ENCODE measurements at regions not wholly inside any gene's neighbourhood (a gene's known extent, or its start where the extent isn't known, plus 50 kb on each side); places are given as distances from the start of the nearest gene placed in this dataset.

- BruUV-seq (replicated peaks) = no TSS peak
Observed at GRCh38 chr6:87847135-87847829, 145.2 kb upstream of the AKIRIN2 start.

More at GRCh38 chr6:87847135-87847829, 145.2 kb upstream of the AKIRIN2 start:
- FAIRE-seq (no peak), DNase-seq (ENCODE audit: low read depth, low spot score) (no peak)
- Histone ChIP-seq H3K36me3 (ENCODE audit: control insufficient read depth in 2 of 2, extremely low read depth in 1 of 2, insufficient read depth in 2 of 2, low read length in 2 of 2) (no peaks in the 10 kb centered on the region), H3K4me2 (ENCODE audit: insufficient read depth, low read length) (no peak overlapping the region), H3K9ac (replicated peaks; ENCODE audit: extremely low read depth, insufficient read depth, low read length) (no peak overlapping the region), H4K20me1 (replicated peaks; ENCODE audit: control insufficient read depth, extremely low read depth, insufficient read depth, low read length) (no peaks in the 10 kb centered on the region), H3K27me3 (ENCODE audit: control insufficient read depth in 2 of 2, insufficient read depth in 2 of 2, low read length in 2 of 2) (peaks cover 5 to 13% of the 10 kb centered on the region in 2 experiments), H3K79me2 (ENCODE audit: control insufficient read depth, insufficient read depth, low read length) (no peaks in the 10 kb centered on the region), H3K4me3 (replicated peaks in 1 of 3; ENCODE audit: insufficient read depth in 1 of 3, low read depth in 1 of 3, low read length in 3 of 3) (no peak overlapping the region), H3K9me1 (replicated peaks; ENCODE audit: control insufficient read depth, extremely low read depth, insufficient read depth, low read length) (no peaks in the 10 kb centered on the region), H2AFZ (ENCODE audit: low read depth, low read length) (no peak overlapping the region), H3K9me3 (replicated peaks; ENCODE audit: control insufficient read depth, insufficient read depth, low read length) (no peaks in the 10 kb centered on the region), H3K27ac (ENCODE audit: insufficient read depth, low read depth, low read length) (no peak overlapping the region), H3K4me1 (ENCODE audit: control insufficient read depth, extremely low read depth, insufficient read depth, low read length) (no peaks in the 10 kb centered on the region)
- CTCF ChIA-PET = interaction anchor here (0.9 kb wide), 1 partner anchor 12 kb away, joined by 3 read pairs; no protein-coding TSS in a partner anchor
- no peak for TF ChIP-seq POLR2AphosphoS5 (IDR thresholded peaks at IDR 0.05; ENCODE audit: insufficient read depth, low read depth, low read length)
- TF ChIP-seq EZH2 (IDR thresholded peaks at IDR 0.05; ENCODE audit: borderline replicate concordance, low read depth, low read length, severe bottlenecking) = no peak
- no peak for TF ChIP-seq GATA2 (IDR thresholded peaks at IDR 0.05; ENCODE audit: insufficient read depth, insufficient read length, low read depth, low read length)
- TF ChIP-seq MAX (IDR thresholded peaks at IDR 0.05; ENCODE audit: insufficient read depth, insufficient read length) = no peak
- no peak for TF ChIP-seq FOS (IDR thresholded peaks at IDR 0.05; ENCODE audit: borderline replicate concordance, insufficient read depth, low read length)
- no peak for TF ChIP-seq CTCF (IDR thresholded peaks at IDR 0.05; ENCODE audit: extremely low read depth in 1 of 2, insufficient read depth in 1 of 2, low read depth in 1 of 2, low read length in 2 of 2)
- no peak for TF ChIP-seq JUN (IDR thresholded peaks at IDR 0.05; ENCODE audit: borderline replicate concordance, insufficient read depth, insufficient read length, low read depth)
- TF ChIP-seq POLR2A (IDR thresholded peaks at IDR 0.05; ENCODE audit: low read depth, low read length) = no peak
- TF ChIP-seq MYC (IDR thresholded peaks at IDR 0.05; ENCODE audit: low read depth, low read length) = no peak
- intact Hi-C loops (cut with micrococcal nuclease) (no loop called here), dilution Hi-C loops (cut with MboI; ENCODE audit: extremely low pct_ligation_motif_present, low sequenced_read_pairs) (no loop called here)
- POLR2A ChIA-PET = no interaction called here
